ENCODE measurements at regions not wholly inside any gene's neighbourhood (a gene's known extent, or its start where the extent isn't known, plus 50 kb on each side); places are given as distances from the start of the nearest gene placed in this dataset.
"Not testable (repeated sequence)": the region's sequence is repeated elsewhere in the genome, so short reads cannot be mapped to it uniquely, and the experiment has no call there.

DNA sequence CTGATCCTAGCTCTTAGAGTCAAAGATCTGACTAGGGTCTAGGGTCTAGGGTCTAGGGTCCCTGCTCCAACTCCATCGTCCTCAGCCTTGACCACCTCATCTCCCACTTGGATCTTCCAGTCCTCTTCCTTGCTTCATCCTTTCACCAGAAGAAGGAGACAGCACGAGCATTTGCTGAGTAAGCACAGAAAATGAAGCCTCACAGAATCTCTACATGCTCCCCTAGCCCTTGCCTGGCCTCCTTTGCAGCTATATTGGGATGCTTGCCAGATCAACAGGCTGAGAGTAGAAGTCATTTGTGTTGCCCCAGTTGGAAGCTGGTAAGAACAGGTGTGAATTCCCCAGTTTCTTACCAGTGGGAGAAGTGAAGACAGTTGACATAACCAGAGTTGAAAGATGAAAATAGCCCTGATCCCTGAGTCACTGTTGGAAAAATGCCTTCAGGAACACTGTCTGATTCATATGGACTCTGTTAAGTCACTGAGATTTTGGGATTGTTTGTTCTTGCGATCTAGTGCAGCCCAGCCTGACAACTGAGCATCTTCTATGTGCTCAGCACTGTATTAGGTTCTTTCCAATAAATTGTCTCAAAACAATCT, 552.5 kb downstream of the INSC start:
- DNase-seq: no peak

DNA sequence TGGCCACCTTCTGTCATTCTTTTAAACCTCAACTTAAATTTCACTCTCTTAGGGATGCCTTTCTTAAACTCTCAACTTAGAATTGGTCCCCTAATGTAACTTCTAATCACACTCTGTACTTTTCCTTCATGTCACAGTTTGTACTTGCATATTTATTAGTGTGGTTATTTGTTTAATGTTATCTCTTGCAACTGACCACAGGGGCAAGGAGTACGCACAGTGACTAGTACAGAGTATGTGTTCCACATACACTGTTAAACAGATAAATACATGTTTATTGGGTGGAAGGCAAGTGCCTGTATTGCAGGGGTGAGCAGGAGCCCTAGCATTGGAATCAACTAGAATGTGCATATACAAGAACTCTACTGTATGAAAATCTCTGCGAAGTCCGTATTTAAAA, 554.0 kb downstream of the INSC start:
- DNase-seq: no peak

DNA sequence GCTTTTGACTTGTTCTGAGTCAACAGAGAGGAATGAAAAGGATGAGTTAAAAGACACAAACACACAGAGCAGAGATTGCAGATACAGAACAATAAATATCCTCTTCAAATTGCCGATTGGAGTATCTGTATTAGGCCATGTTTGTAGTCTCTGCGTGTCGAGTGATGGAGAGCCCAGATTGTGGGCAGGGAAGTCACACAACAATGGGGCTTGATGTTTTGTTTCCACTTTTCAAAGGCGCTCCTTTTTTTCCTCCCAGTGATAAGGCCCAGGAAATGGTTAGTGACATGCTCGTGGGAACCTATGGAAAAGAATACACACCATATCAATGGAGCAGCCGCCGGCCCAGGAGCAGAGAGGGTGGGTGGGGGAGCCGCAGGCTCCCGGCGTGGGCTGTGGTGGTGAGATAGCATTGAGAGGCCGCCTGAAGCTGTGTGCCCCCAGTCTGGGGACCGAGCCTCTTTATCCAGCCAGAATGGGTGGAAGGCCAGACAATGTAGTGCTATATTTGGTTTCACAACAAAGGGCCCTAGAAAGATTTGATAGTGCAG, 555.9 kb downstream of the INSC start:
- DNase-seq: no peak

DNA sequence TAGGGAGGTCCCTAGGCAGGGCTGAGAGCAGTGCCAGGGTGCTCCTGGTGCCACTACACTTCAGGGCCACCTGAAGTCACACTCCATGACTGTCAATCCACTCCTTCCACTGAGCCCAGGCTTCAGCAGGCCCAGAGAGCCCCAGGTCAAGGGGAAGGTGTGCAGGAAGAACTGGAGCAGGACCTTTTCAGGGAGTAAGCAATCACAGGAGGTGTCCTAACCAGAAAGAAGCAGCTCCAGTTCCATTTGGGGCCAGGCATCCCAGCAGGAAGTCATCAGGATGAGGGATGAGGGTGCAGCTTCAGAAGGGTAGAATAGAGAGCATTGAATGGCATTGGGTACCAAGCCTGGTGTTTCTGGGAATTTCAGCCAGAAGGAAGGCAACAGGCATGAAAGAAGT, 556.5 kb downstream of the INSC start:
- DNase-seq: no peak

DNA sequence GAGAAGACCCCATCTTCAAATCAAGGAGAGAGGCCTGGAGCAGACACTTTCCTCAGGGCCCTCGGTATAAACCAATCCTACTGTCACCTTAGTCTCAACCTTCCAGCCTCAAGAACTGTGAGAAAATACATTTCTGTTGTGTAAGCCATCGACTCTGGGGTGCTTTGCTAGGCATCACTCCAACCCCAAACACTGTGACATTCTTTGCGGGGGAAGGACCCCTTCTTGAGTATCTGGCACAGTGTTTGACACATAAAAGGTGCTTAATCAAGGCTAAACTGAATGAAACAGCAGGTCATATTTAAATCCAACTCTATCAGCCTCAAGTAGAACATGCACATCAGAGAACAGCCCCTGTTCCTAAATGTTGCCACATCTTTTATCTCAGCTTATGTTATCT, 558.1 kb downstream of the INSC start:
- DNase-seq: no peak

DNA sequence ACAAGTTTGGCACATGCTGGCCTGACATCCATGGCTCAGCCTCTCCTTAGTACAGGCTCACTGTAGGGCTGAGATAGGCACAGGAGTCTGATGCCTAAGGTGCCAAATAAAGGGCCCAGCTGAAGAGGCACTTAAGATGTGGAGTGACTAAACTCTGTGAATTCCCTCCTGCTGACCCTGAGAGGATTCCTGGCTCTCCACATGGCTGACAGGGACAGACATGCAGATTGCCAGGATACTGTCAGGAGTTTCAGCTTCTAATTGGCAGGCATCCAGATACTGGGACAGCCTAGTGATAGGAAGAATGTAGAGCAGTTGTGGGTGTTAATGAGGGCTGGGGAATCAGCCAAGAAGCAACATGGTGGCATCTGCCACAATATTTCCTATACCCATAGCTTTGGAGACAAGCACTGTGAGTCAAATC, 558.7 kb downstream of the INSC start:
- DNase-seq: no peak

DNA sequence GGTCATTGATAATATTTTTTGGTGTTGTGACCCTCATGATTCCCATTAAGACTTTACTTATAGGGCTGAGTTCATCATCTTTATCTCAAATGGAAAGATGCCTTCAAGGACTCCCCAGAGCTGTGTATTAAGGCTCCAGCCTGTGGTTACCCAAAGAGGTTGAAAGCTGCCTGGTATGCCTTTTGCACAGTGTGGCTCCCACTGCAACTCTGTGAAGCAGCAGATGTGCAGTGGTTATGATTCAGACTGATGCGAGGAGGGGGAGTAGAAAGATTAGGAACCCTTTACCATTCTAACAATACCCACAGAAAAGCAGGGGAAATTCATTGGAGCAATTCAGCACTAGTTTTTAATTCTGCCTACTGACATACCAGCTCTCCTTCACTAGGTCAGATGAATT, 560.0 kb downstream of the INSC start:
- no peak for DNase-seq

DNA sequence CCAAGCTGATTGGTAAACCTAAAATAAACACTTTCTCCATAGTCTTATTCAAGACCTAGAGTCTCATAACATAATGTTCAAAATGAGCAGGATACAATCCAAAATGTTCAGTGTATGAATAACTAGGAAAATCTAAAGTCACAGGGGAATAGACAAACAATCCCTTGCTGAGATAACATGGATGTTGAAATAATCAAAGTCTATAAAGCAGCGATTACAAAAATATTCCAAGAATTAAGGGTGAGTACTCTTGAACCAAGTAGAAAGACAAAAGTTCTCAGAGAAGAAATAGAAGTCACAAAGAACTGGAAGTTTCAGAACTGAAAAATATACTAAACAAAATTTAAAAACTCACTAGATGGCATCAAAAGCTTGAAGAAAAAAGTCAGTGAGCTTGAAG, 561.0 kb downstream of the INSC start:
- DNase-seq: no peak

DNA sequence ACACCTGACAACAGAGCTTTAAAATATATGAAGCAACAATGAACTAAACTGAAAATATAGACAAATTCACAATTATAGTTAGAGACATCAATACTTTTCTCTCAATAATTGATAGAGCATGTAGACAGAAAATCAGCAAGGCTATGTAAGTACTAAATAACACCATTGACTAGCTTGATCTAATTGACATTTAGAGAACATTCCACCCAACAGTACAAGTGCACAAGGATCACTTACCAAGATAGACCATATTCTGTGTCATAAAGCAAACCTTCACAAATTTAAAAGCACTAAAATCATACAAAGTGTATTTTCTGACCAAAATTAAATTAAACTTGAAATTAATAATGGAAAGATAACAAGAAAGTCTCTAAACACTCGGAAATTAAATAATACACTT, 562.5 kb downstream of the INSC start:
- DNase-seq: no peak

DNA sequence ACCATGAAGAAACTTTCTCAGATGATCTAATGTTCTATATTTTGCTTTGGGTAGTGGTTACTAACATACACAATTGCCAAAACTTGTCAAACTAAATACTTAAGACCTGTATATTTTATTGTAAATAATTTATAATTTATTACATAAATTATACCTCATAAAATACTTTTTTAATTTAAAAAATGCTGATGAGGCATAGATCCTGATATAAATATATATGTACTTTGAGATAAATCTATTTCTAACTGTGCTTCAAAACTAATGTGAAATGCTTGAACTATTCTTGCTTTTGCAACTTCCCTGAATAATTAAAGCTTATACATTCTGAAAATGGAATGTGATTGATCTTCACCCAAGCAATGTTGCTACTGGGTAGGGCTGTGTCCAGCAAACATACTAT, 568.8 kb downstream of the INSC start:
- DNase-seq: no peak

DNA sequence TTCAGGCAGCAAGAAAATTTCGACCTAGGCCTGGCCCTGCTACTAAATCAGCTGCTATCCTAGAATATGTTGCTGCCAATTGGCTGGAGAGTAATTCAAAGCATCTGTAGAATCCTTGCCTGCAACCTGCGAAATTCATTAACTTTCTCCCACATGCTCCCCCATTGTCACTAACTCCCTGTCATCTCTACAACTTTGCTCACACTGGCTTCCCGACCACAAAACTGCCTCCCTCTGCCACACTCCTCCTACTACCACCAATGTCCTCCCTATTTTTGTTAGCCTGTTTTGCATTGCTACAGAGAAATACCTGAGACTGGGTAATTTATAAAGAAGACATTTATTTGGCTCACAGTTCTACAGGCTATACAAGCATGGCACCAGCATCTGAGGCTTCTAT, 570.6 kb downstream of the INSC start:
- DNase-seq: no peak

DNA sequence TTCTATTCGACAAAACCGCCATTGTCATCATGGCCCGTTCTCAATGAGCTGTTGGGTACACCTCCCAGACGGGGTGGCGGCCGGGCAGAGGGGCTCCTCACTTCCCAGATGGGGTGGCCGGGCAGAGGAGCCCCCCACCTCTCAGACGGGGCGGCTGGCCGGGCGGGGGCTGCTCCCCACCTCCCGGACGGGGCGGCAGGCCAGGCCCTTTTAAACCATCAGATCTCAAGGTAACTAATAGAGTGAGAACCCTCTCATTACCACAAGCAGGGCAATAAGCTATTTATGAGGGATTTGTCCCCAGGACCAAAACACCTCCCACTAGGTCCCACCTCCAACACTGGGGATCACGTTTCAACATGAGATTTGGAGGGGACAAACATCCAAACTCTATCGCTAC, 571.5 kb downstream of the INSC start:
- DNase-seq: not testable (repeated sequence)

DNA sequence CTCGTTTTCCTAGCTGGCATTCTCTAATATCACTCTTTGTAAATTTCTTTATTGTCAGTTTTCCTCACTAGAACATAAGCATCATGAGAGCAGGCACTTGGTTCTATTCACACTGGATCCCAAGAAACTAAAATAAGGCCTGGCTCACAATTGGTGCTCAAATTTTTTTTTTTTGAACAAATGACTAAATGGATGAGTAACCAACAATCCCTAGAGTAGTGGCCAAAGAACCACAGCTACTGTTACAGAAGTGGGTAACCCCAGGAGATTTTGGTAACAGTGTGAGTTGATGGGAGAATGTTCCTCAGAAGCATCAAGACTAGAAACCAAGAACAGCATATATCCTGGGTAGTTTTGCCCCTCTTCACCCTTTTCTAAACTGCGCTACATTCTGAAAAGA, 572.6 kb downstream of the INSC start:
- no peak for DNase-seq

DNA sequence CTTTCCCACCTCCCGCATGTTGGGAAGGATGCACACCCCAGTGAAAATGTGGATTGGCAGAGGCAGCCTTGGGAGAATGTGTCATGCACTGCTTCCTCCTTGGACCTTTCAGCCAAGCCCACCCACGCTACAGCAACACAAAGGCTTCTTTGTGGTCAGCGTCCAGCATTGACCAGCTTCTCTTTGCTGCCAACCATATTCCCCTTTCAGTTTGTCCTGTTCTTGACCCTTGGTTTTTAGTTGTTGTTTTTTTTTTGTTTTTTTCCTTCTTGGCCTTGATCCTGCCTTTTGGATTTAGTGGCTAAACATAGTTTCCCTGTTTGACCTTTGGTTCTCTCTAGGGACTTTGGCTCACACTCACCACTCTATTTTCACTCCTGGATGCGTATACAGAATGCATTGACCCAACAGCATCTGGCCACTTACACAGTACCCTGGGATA, 573.6 kb downstream of the INSC start:
- no peak for DNase-seq

DNA sequence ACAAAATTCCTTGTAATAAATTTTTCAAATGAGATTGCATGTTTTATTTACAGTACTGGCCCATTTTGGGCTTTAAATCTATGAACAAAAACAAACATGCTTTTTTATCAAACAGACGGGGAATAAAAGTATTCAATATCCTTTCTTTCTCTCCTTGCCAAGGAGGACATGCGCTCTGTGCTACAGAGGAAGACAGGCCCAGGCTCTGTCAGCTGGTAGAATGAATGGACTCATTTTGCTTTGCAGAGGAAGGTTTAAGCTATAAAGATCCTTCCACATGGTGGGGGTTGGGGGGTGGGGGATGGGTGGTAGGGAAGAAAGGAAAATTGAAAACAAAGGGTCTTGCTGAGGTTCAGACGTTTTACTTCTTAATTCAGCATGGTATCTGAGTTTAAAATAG, 575.6 kb downstream of the INSC start:
- no peak for DNase-seq

DNA sequence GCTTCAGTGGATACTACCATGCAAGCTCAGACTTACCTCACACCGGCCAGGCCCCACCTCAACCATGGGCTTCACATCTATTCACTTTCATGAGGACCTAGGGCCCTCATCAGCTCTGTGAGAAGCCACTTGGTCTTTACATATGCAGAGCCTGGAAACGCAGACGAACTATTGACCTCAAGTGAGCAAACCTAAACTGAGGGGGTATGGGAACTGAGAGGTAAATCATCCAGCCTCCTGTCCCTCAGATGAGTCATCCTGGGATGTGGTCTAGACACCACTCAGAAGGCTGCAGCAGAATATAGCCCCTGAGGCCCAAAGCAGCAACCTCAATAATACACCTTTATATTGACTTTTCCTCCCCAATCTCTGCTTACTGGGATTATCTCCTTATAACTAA, 578.0 kb downstream of the INSC start:
- no peak for DNase-seq

DNA sequence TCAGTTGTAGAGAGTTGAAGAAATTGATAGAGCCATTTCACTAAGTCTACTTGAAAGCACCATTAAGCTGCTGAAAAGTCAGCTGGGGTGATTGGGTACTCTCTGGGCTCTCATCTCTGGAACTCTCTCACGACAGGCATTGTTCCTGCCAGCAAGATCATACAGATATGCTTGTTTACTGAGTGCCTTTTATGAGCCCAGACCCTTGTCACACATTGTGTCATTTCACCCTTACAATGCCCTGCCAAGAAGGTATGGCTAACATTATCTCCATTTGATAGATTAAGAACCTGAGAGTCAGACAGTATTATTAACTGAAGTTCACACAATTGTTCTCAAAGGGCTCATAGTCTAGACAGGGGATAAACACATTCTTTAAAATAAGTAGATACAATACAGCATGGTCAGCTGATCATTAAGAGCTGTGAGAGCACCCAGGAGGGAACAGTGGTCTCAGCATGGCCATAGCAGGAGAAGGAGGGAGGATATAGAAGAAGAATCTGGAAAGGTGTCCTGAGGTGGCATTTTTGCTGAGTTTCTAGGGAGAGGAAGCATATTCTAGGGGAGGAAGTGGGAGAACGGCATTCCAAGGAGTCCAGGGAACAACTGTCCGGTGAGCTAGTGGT, 580.5 kb downstream of the INSC start:
- DNase-seq: no peak

DNA sequence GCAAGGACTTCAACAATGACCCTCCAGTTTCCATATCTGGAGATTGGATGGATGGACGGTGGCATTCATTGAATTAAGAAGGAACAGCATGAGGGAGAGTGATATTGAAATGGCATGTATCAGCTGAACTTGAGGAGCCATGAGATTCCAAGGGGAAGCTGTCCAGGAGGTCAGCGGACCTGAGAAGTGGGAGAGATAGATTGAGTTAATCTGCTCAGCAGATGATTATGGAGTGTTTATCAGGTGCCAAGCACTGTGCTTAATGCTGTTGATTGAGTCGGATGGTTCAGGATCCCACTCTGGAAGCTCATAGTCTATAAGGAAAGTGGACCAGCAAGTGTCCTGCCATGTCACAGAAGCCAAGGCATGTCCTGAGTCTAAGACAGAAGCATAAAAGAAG, 581.3 kb downstream of the INSC start:
- DNase-seq: no peak

DNA sequence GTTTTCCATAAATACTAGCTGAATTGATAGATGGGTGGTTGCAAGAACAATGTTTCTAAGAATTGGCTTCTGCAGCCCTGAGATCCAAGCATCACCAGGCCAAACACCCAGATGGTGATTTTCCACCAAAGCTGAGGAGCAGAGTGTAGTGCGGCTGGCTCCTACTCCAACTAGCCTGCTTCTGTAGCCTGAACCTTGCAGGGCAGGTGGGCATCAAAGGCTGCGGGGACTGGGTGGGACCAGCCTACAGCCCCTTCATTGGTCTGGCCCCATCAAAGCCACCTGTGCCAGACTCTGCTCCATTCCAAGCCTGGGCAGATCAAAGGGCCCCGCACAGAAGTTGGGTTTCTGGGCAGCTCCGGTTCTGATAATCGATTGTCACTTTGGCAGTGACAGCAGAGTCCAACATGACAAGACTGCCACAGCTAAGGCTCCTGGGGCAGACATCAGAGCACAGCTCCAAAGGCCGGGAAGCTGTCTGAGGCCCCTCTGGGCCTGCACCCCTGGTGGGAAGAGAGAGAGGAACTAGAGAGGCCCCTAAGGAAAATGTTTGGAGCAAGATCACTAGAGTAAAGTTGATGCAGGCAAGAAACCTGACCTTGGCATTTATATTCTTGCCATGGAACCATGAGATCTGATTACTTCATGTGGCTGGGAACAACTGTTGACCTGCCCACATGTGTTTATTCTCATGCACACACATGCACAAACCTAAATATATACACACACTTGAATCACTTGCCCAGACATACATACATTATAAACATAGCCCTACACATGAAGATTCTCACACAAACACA, 582.9 kb downstream of the INSC start:
- no peak for DNase-seq

DNA sequence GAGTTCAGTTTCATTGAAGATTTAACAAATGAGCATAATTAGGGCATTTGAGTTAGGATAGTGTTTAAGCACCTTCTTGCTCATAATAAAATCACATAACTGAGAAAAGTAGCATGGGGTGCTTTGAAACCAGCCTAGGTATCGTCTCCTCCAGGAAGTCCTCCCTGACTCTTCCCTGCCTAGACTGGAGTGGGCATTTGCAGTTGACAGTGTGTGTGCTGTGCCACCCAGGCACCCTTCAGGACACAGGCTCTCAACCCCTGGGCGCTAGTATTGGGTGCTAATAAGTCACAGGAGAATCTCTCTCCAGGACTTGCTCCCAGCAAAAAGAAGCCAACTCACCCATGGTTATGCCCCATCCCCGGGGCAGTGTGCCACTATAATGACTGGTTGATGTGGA, 584.1 kb downstream of the INSC start:
- DNase-seq: no peak

DNA sequence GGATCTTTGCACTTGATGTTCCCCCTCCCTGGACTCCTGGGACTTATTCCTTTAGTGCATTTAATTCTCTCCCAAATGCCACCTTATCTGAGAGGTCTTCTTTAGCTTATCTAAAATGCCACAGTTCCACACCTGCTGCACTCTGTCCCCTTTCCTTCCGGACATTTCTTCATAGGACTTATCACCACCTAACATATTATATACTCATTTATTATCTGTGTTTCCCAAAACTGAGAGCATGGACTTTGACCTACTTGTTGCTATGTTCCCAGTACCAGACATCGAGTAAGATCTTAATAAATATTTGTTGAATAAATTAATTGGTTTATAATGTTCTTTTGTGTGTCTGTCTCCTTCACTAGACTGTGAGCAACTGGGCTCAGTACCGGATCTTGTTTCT, 585.3 kb downstream of the INSC start:
- no peak for DNase-seq

DNA sequence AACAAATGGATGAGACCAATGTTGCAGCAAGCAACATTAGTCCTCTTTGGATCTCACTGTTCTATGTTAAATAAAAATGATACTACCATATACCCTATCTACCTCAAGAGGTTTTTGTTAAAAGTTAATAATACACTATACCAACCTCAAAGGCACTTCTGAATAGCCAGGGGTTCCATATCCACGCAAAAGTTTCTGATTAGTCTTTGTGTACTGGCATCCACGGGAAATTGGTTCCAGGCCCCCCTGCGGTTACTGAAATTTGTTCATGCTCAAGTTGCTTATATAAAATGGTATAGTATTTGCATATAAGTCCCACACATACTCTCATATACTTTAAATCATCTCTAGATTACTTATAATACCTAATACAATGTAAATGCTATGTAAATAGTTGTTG, 585.7 kb downstream of the INSC start:
- no peak for DNase-seq

DNA sequence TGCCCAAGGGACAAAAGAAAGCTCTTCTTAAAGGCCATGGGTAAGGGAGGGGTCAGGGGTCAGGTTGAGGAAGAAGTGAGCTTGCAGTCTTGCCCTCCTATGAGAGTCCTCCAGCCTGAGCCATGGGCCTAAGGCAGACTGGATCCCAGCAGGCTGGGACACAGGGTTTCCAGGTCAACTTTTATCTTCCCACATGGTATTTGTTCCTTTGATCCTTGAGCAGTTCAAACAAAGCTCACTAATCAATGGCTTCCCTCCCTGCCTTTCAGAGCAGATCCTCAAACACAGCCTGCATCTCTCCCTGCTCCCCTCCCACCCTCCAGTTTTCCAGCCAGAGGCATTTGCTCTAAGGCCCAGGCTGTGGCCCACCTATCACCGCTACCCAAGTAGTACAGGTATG, 589.3 kb downstream of the INSC start:
- no peak for DNase-seq

DNA sequence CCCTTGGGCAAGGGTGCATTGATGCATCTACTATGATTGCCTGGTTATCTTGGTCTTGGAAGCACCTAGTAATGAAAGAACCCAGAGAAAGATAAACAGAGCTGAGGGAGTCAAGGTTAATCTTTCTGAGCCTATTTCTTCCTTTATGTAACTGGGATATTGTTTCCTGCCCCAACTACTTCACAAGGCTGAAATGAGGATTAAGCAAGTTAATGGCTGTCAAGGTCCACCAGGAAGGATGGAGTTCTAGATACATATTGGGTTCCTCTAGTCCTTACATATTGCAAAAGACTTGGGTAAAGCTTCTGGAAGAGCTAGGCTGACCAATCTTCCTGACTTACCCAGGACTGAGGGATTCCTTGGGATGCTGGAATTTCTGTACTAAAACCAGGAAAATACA, 589.8 kb downstream of the INSC start:
- no peak for DNase-seq

Data from T1000 (cell line).